Right lobe of liver (tissue), 4 donors: ENCODE measurements at regions not wholly inside any gene's neighbourhood (a gene's known extent, or its start where the extent isn't known, plus 50 kb on each side); places are given as distances from the start of the nearest gene placed in this dataset.

Source experiments
- POLR2A ChIP-seq: fragments of 450-650 bp; IDR thresholded peaks from one replicate; pipeline ENCODE4 v1.6.1; 2017; ENCODE audit warnings: antibody characterized with exemption, mild to moderate bottlenecking
- TF ChIP-seq, protein P1 (sequence below), 4 donors: fragments of 200-600 bp in 3 of 4; fragments of 450-650 bp in 1 of 4; IDR thresholded peaks; one replicate each; pipeline versions ENCODE4 v1.5.1 to v1.8.0; 2016 to 2022; ENCODE audit warnings: antibody characterized with exemption in 4 of 4, mild to moderate bottlenecking in 2 of 4
- donor health status: DM: no; HTN: no; CAD: no.
- donor health status: DM: no; HTN: no; CAD: no.
- donor health status: DM: no; HTN: yes; CAD: no.

- TF ChIP-seq, protein P1, sequence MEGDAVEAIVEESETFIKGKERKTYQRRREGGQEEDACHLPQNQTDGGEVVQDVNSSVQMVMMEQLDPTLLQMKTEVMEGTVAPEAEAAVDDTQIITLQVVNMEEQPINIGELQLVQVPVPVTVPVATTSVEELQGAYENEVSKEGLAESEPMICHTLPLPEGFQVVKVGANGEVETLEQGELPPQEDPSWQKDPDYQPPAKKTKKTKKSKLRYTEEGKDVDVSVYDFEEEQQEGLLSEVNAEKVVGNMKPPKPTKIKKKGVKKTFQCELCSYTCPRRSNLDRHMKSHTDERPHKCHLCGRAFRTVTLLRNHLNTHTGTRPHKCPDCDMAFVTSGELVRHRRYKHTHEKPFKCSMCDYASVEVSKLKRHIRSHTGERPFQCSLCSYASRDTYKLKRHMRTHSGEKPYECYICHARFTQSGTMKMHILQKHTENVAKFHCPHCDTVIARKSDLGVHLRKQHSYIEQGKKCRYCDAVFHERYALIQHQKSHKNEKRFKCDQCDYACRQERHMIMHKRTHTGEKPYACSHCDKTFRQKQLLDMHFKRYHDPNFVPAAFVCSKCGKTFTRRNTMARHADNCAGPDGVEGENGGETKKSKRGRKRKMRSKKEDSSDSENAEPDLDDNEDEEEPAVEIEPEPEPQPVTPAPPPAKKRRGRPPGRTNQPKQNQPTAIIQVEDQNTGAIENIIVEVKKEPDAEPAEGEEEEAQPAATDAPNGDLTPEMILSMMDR (IDR thresholded peaks at IDR 0.05), result no peak
- no peak for TF ChIP-seq POLR2A
Observed at GRCh38 chr14:65269732-65270131, 142.8 kb upstream of the FUT8 start.
